ENCODE measurements at regions not wholly inside any gene's neighbourhood (a gene's known extent, or its start where the extent isn't known, plus 50 kb on each side); places are given as distances from the start of the nearest gene placed in this dataset.
"Not testable (repeated sequence)": the region's sequence is repeated elsewhere in the genome, so short reads cannot be mapped to it uniquely, and the experiment has no call there.

DNA sequence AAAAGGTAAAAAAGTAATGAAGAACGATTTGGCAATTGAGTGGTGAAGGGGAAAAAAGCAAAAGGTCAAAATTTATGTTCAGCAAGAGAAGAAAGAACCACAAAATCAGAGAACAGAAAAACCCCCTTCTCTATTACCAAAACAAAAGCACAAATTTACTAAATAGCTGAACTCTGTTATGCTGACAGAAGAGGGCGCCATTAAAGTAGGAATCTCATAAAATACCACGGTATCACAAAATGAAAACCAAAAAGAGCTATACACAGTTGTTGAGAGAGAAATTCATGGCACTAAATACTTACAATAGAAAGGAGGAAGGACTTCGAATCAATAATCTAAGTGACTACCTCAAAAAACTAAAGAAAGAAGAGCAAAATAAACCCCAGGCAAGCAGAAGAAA is 69.6 kb upstream of the CXorf66 start:
- no peak for DNase-seq (ENCODE audit: low read depth, low spot score)
- Histone ChIP-seq H3K9ac (ENCODE audit: insufficient read length, low read depth) (no peak overlapping the region), H3K4me1 (ENCODE audit: insufficient read depth, insufficient read length) (no peaks in the 10 kb centered on the region), H3K9me3 (ENCODE audit: insufficient read depth, low read length) (no peaks in the 10 kb centered on the region), H3K36me3 (ENCODE audit: insufficient read depth, insufficient read length, low read length) (no peaks in the 10 kb centered on the region), H3K4me3 (ENCODE audit: insufficient read length, low read depth) (no peak overlapping the region), H3K27me3 (ENCODE audit: insufficient read depth, insufficient read length) (no peaks in the 10 kb centered on the region)
- TF ChIP-seq SUZ12 (IDR thresholded peaks at IDR 0.05; ENCODE audit: extremely low read depth, insufficient read depth, insufficient read length) (no peak), YY1 (IDR thresholded peaks at IDR 0.05; ENCODE audit: insufficient read depth, insufficient read length) (no peak), ZNF274 (IDR thresholded peaks at IDR 0.05; ENCODE audit: low read depth, low read length) (no peak)

DNA sequence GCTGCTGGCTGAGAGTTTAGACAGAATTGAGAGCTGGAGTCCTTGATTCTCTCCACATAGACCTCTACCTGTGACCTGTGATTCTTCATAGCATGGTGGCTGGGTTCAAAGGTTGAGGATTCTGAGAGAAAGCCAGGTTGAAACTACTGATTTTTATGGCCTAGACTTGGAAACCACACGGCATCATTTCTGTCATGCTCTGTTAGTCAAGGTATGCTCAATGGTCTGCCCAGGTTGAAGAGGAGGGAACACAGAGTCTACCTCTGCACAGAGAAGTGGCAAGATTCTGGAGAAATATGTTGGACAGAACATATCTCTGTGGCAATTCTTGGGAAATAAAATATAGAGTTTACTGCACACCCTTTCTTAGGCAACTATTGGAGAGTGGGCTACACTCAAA is 57.2 kb upstream of the CXorf66 start:
- H3K27me3 ChIP-seq (ENCODE audit: insufficient read depth, insufficient read length), result no peaks in the 10 kb centered on the region

DNA sequence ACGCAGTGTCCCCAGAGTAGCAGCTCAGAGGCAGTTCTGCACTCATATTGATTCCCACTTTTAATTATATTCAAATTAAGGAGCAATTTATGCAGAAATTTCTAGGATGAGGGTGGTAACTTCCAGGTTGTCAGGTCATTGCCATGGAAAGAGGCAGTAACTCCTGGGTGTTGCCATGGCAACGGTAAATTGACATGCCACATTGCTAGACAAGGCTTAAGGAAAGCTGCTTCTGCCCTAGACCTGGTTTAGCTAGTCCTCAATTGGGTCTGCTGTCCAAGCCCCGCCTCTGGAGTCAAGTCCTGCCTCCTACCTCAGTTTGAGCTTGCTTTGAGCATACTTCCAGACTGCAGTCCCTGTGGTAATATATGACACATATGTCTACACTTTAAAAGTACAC is 53.8 kb upstream of the CXorf66 start:
- not testable (repeated sequence) for DNase-seq (ENCODE audit: low read depth, low spot score); H3K27me3 ChIP-seq (ENCODE audit: insufficient read depth, insufficient read length); H3K9me3 ChIP-seq (ENCODE audit: insufficient read depth, low read length); H3K4me3 ChIP-seq (ENCODE audit: insufficient read length, low read depth); H3K4me1 ChIP-seq (ENCODE audit: insufficient read depth, insufficient read length); H3K36me3 ChIP-seq (ENCODE audit: insufficient read depth, insufficient read length, low read length); H3K9ac ChIP-seq (ENCODE audit: insufficient read length, low read depth)

More for the DNA sequence above, 57.2 kb upstream of the CXorf66 start:
- no peak for DNase-seq (ENCODE audit: low read depth, low spot score)
- H3K4me1 ChIP-seq (ENCODE audit: insufficient read depth, insufficient read length), result no peaks in the 10 kb centered on the region
- H3K36me3 ChIP-seq (ENCODE audit: insufficient read depth, insufficient read length, low read length), result no peaks in the 10 kb centered on the region
- TF ChIP-seq ZNF274 (IDR thresholded peaks at IDR 0.05; ENCODE audit: low read depth, low read length), result no peak
- no peak for TF ChIP-seq SUZ12 (IDR thresholded peaks at IDR 0.05; ENCODE audit: extremely low read depth, insufficient read depth, insufficient read length)
- no peak for TF ChIP-seq YY1 (IDR thresholded peaks at IDR 0.05; ENCODE audit: insufficient read depth, insufficient read length)
- H3K9me3 ChIP-seq (ENCODE audit: insufficient read depth, low read length), result no peaks in the 10 kb centered on the region
- no peak overlapping the region for H3K9ac ChIP-seq (ENCODE audit: insufficient read length, low read depth)
- H3K4me3 ChIP-seq (ENCODE audit: insufficient read length, low read depth), result no peak overlapping the region

Measured in NT2/D1 (cell line).